T-helper 1 cell treated with Interleukin-12 subunit alpha and Interleukin-12 subunit beta and Interleukin-4 antibody, amounts not matched to agents 30 μg/mL and 1 μg/mL, for 36 hours (primary cell): ENCODE measurements at regions not wholly inside any gene's neighbourhood (a gene's known extent, or its start where the extent isn't known, plus 50 kb on each side); places are given as distances from the start of the nearest gene placed in this dataset.

Source experiments
- H3K27ac Mint-ChIP-seq: one replicate; pipeline ENCODE4 v1.8.0; 2021; ENCODE audit warnings: mild to moderate bottlenecking, mixed read lengths
- H3K27me3 Mint-ChIP-seq: one replicate; pipeline ENCODE4 v1.8.0; 2021; ENCODE audit warnings: low read depth, mixed read lengths
- H3K36me3 Mint-ChIP-seq: one replicate; pipeline ENCODE4 v1.8.0; 2021; ENCODE audit warnings: low read depth, mixed read lengths
- H3K4me1 Mint-ChIP-seq: one replicate; pipeline ENCODE4 v1.8.0; 2021; ENCODE audit warnings: low read depth, mixed read lengths
- H3K4me3 Mint-ChIP-seq: one replicate; pipeline ENCODE4 v1.8.0; 2021; ENCODE audit warnings: mild to moderate bottlenecking, moderate library complexity, mixed read lengths
- H3K9me3 Mint-ChIP-seq: one replicate; pipeline ENCODE4 v1.8.0; 2021; ENCODE audit warnings: mixed read lengths

GRCh38 chr6:40955178-40955545 is 83.9 kb downstream of the UNC5CL start:
- no peaks in the 10 kb centered on the region for H3K36me3 Mint-ChIP-seq
- no peaks in the 10 kb centered on the region for H3K9me3 Mint-ChIP-seq
- no peak overlapping the region for H3K4me3 Mint-ChIP-seq
- no peak overlapping the region for H3K27ac Mint-ChIP-seq
- no peaks in the 10 kb centered on the region for H3K4me1 Mint-ChIP-seq
- H3K27me3 Mint-ChIP-seq, result peaks cover 18% of the 10 kb centered on the region

- Mint-ChIP-seq H3K27me3 (peaks cover 18% of the 10 kb centered on the region), H3K4me3 (no peak overlapping the region), H3K27ac (no peak overlapping the region), H3K36me3 (no peaks in the 10 kb centered on the region), H3K4me1 (no peaks in the 10 kb centered on the region), H3K9me3 (no peaks in the 10 kb centered on the region)
Measured at GRCh38 chr6:40954446-40955177, 84.4 kb downstream of the UNC5CL start.

GRCh38 chr6:40953486-40953885 is 85.5 kb downstream of the UNC5CL start:
- no peak overlapping the region for H3K4me3 Mint-ChIP-seq
- no peaks in the 10 kb centered on the region for H3K9me3 Mint-ChIP-seq
- peaks cover 2% of the 10 kb centered on the region for H3K4me1 Mint-ChIP-seq
- H3K27me3 Mint-ChIP-seq, result peaks cover 21% of the 10 kb centered on the region
- H3K36me3 Mint-ChIP-seq, result no peaks in the 10 kb centered on the region
- no peak overlapping the region for H3K27ac Mint-ChIP-seq

GRCh38 chr6:40950986-40951698 is 87.9 kb downstream of the UNC5CL start:
- Mint-ChIP-seq H3K9me3 (no peaks in the 10 kb centered on the region), H3K27me3 (peaks cover 19% of the 10 kb centered on the region), H3K4me1 (peaks cover 2% of the 10 kb centered on the region), H3K36me3 (no peaks in the 10 kb centered on the region), H3K4me3 (no peak overlapping the region), H3K27ac (no peak overlapping the region)

GRCh38 chr6:40948570-40948969 is 90.5 kb downstream of the UNC5CL start:
- H3K4me3 Mint-ChIP-seq, result no peak overlapping the region

GRCh38 chr6:40947876-40948526 is 91.0 kb downstream of the UNC5CL start:
- H3K27me3 Mint-ChIP-seq, result peaks cover 14% of the 10 kb centered on the region
- no peaks in the 10 kb centered on the region for H3K9me3 Mint-ChIP-seq
- H3K4me3 Mint-ChIP-seq, result no peak overlapping the region
- H3K27ac Mint-ChIP-seq, result no peak overlapping the region
- H3K36me3 Mint-ChIP-seq, result no peaks in the 10 kb centered on the region
- peaks cover 2% of the 10 kb centered on the region for H3K4me1 Mint-ChIP-seq

More at GRCh38 chr6:40948570-40948969, 90.5 kb downstream of the UNC5CL start:
- Mint-ChIP-seq H3K27ac (no peak overlapping the region), H3K27me3 (peaks cover 14% of the 10 kb centered on the region), H3K9me3 (no peaks in the 10 kb centered on the region), H3K36me3 (no peaks in the 10 kb centered on the region), H3K4me1 (peaks cover 2% of the 10 kb centered on the region)

GRCh38 chr6:40946738-40947301 is 92.2 kb downstream of the UNC5CL start:
- Mint-ChIP-seq H3K9me3 (no peaks in the 10 kb centered on the region), H3K4me3 (no peak overlapping the region), H3K27me3 (peaks cover 14% of the 10 kb centered on the region), H3K36me3 (no peaks in the 10 kb centered on the region), H3K4me1 (peaks cover 2% of the 10 kb centered on the region), H3K27ac (no peak overlapping the region)

- H3K27ac Mint-ChIP-seq, result no peak overlapping the region
- H3K4me1 Mint-ChIP-seq, result no peaks in the 10 kb centered on the region
- no peaks in the 10 kb centered on the region for H3K9me3 Mint-ChIP-seq
Measured at GRCh38 chr6:40937491-40937890, 101.5 kb downstream of the UNC5CL start.

GRCh38 chr6:40936818-40937251 is 102.2 kb downstream of the UNC5CL start:
- no peak overlapping the region for H3K27ac Mint-ChIP-seq
- no peak overlapping the region for H3K4me3 Mint-ChIP-seq
- no peaks in the 10 kb centered on the region for H3K36me3 Mint-ChIP-seq
- H3K4me1 Mint-ChIP-seq, result no peaks in the 10 kb centered on the region
- peaks cover 25% of the 10 kb centered on the region for H3K27me3 Mint-ChIP-seq
- no peaks in the 10 kb centered on the region for H3K9me3 Mint-ChIP-seq

More at GRCh38 chr6:40937491-40937890, 101.5 kb downstream of the UNC5CL start:
- Mint-ChIP-seq H3K36me3 (no peaks in the 10 kb centered on the region), H3K27me3 (peaks cover 25% of the 10 kb centered on the region), H3K4me3 (no peak overlapping the region)

- Mint-ChIP-seq H3K36me3 (no peaks in the 10 kb centered on the region), H3K4me3 (no peak overlapping the region)
Measured at GRCh38 chr6:40933864-40934263, 105.2 kb downstream of the UNC5CL start.

GRCh38 chr6:40932953-40933352 is 106.1 kb downstream of the UNC5CL start:
- H3K27ac Mint-ChIP-seq, result no peak overlapping the region
- no peaks in the 10 kb centered on the region for H3K36me3 Mint-ChIP-seq
- no peak overlapping the region for H3K4me3 Mint-ChIP-seq
- peaks cover 15% of the 10 kb centered on the region for H3K27me3 Mint-ChIP-seq
- H3K4me1 Mint-ChIP-seq, result no peaks in the 10 kb centered on the region
- no peaks in the 10 kb centered on the region for H3K9me3 Mint-ChIP-seq

More at GRCh38 chr6:40933864-40934263, 105.2 kb downstream of the UNC5CL start:
- peaks cover 15% of the 10 kb centered on the region for H3K27me3 Mint-ChIP-seq
- no peaks in the 10 kb centered on the region for H3K4me1 Mint-ChIP-seq
- H3K27ac Mint-ChIP-seq, result no peak overlapping the region
- H3K9me3 Mint-ChIP-seq, result no peaks in the 10 kb centered on the region

- Mint-ChIP-seq H3K4me1 (no peaks in the 10 kb centered on the region), H3K4me3 (no peak overlapping the region), H3K27me3 (peaks cover 15% of the 10 kb centered on the region), H3K27ac (no peak overlapping the region), H3K9me3 (no peaks in the 10 kb centered on the region), H3K36me3 (no peaks in the 10 kb centered on the region)
Measured at GRCh38 chr6:40932366-40932765, 106.7 kb downstream of the UNC5CL start.

- H3K27ac Mint-ChIP-seq, result no peak overlapping the region
- H3K36me3 Mint-ChIP-seq, result no peaks in the 10 kb centered on the region
- H3K4me3 Mint-ChIP-seq, result no peak overlapping the region
- H3K9me3 Mint-ChIP-seq, result no peaks in the 10 kb centered on the region
- H3K27me3 Mint-ChIP-seq, result peaks cover 18% of the 10 kb centered on the region
- H3K4me1 Mint-ChIP-seq, result no peaks in the 10 kb centered on the region
Measured at GRCh38 chr6:40931931-40932330, 107.1 kb downstream of the UNC5CL start.

- H3K27me3 Mint-ChIP-seq, result peaks cover 28% of the 10 kb centered on the region
- no peak overlapping the region for H3K4me3 Mint-ChIP-seq
- no peaks in the 10 kb centered on the region for H3K4me1 Mint-ChIP-seq
- no peak overlapping the region for H3K27ac Mint-ChIP-seq
- H3K9me3 Mint-ChIP-seq, result no peaks in the 10 kb centered on the region
- no peaks in the 10 kb centered on the region for H3K36me3 Mint-ChIP-seq
Measured at GRCh38 chr6:40930555-40930954, 108.5 kb downstream of the UNC5CL start.
